ENCODE measurements at regions not wholly inside any gene's neighbourhood (a gene's known extent, or its start where the extent isn't known, plus 50 kb on each side); places are given as distances from the start of the nearest gene placed in this dataset.

DNA sequence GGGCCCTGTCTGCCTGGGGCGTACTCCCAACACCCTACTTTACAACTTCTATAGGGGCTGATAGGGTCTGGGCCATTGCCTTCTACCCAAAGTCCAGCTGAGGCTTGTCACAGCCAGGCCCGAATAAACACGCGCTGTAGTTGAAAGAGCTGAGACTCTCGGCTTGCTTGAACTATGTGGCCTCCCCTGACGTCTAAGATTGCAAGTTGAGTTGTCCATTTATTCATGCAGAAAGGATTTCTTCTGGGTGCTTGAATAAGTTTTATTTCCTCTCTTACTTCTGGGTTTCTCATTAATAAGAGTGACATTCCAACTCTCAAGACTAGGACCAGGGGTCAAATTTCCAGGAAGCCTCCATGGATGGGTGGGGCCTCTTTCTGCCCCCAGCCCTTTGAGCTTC lies 74.4 kb upstream of the VRK1 start:
- Histone ChIP-seq H2AFZ (ENCODE audit: control insufficient read depth, low read length) (no peak overlapping the region), H4K20me1 (ENCODE audit: control insufficient read depth, extremely low read depth, insufficient read depth, low read length) (no peaks in the 10 kb centered on the region), H3K4me1 (ENCODE audit: control insufficient read depth, extremely low read depth, insufficient read depth, low read length) (no peaks in the 10 kb centered on the region), H3K9me3 (ENCODE audit: control insufficient read depth, low read depth, low read length) (no peaks in the 10 kb centered on the region), H3K4me3 (ENCODE audit: control insufficient read depth in 2 of 3, extremely low read depth in 1 of 3, insufficient read depth in 2 of 3, low read depth in 1 of 3, low read length in 3 of 3) (no peak overlapping the region), H3K27me3 (ENCODE audit: control insufficient read depth, extremely low read depth, insufficient read depth, low read length) (peaks cover 2% of the 10 kb centered on the region), H3K4me2 (ENCODE audit: control insufficient read depth, extremely low read depth, insufficient read depth, low read depth, low read length) (no peak overlapping the region), H3K27ac (ENCODE audit: control insufficient read depth, insufficient read depth, low read length) (no peak overlapping the region), H3K9ac (ENCODE audit: control insufficient read depth, extremely low read depth, insufficient read depth, low read length) (no peak overlapping the region), H3K36me3 (ENCODE audit: control insufficient read depth in 2 of 2, extremely low read depth in 1 of 2, insufficient read depth in 2 of 2, low read length in 2 of 2) (no peaks in the 10 kb centered on the region), H3K79me2 (ENCODE audit: control insufficient read depth, insufficient read depth, low read length) (no peaks in the 10 kb centered on the region), H3K9me1 (ENCODE audit: control insufficient read depth, extremely low read depth, insufficient read depth, low read length) (no peaks in the 10 kb centered on the region)
- DNase-seq (ENCODE audit: low read depth, low spot score) (no peak), FAIRE-seq (no peak)
- dilution Hi-C loops (cut with MboI; ENCODE audit: extremely low pct_ligation_motif_present, low sequenced_read_pairs): no loop called here
- TF ChIP-seq, protein P1, sequence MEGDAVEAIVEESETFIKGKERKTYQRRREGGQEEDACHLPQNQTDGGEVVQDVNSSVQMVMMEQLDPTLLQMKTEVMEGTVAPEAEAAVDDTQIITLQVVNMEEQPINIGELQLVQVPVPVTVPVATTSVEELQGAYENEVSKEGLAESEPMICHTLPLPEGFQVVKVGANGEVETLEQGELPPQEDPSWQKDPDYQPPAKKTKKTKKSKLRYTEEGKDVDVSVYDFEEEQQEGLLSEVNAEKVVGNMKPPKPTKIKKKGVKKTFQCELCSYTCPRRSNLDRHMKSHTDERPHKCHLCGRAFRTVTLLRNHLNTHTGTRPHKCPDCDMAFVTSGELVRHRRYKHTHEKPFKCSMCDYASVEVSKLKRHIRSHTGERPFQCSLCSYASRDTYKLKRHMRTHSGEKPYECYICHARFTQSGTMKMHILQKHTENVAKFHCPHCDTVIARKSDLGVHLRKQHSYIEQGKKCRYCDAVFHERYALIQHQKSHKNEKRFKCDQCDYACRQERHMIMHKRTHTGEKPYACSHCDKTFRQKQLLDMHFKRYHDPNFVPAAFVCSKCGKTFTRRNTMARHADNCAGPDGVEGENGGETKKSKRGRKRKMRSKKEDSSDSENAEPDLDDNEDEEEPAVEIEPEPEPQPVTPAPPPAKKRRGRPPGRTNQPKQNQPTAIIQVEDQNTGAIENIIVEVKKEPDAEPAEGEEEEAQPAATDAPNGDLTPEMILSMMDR (optimal IDR thresholded peaks at IDR 0.05 in 1 of 3, IDR thresholded peaks at IDR 0.05 in 1 of 3, conservative IDR thresholded peaks at IDR 0.05 in 1 of 3; ENCODE audit: extremely low read depth in 1 of 3, insufficient read depth in 2 of 3, low read length in 3 of 3): no peak
- no peak for TF ChIP-seq EZH2 (IDR thresholded peaks at IDR 0.05; ENCODE audit: low read length)

DNA sequence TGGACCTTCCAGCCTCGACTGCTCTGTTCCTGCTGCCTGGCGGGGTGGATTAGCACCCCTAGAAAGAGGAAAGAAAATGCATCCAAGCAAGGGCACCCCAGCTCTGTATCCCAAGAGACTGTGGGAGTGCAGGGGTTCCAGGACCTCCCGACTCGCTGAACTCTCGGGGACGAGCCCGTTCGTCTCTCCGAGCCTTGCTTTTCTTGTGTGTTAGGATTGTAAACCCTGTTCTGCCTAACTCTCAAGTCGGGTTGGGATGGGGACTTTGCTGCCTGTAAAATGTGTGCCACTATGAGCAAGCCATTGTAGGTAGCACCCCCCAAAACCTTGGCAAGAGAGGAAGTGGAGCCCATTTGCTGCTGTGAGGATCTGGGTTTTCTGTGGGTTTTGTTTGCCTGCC lies 73.2 kb upstream of the VRK1 start:
- H3K9ac ChIP-seq (ENCODE audit: control insufficient read depth, extremely low read depth, insufficient read depth, low read length): no peak overlapping the region
- no peaks in the 10 kb centered on the region for H3K4me1 ChIP-seq (ENCODE audit: control insufficient read depth, extremely low read depth, insufficient read depth, low read length)
- H3K79me2 ChIP-seq (ENCODE audit: control insufficient read depth, insufficient read depth, low read length): no peaks in the 10 kb centered on the region
- no peaks in the 10 kb centered on the region for H3K36me3 ChIP-seq (ENCODE audit: control insufficient read depth in 2 of 2, extremely low read depth in 1 of 2, insufficient read depth in 2 of 2, low read length in 2 of 2)
- H3K4me2 ChIP-seq (ENCODE audit: control insufficient read depth, extremely low read depth, insufficient read depth, low read depth, low read length): no peak overlapping the region
- no peak overlapping the region for H2AFZ ChIP-seq (ENCODE audit: control insufficient read depth, low read length)
- H4K20me1 ChIP-seq (ENCODE audit: control insufficient read depth, extremely low read depth, insufficient read depth, low read length): no peaks in the 10 kb centered on the region
- dilution Hi-C loops (cut with MboI; ENCODE audit: extremely low pct_ligation_motif_present, low sequenced_read_pairs): no loop called here
- TF ChIP-seq, protein P1 (optimal IDR thresholded peaks at IDR 0.05 in 1 of 3, IDR thresholded peaks at IDR 0.05 in 1 of 3, conservative IDR thresholded peaks at IDR 0.05 in 1 of 3; ENCODE audit: extremely low read depth in 1 of 3, insufficient read depth in 2 of 3, low read length in 3 of 3): no peak
- TF ChIP-seq EZH2 (IDR thresholded peaks at IDR 0.05; ENCODE audit: low read length): no peak
- no peaks in the 10 kb centered on the region for H3K9me3 ChIP-seq (ENCODE audit: control insufficient read depth, low read depth, low read length)
- no peak for DNase-seq (ENCODE audit: low read depth, low spot score)
- H3K9me1 ChIP-seq (ENCODE audit: control insufficient read depth, extremely low read depth, insufficient read depth, low read length): no peaks in the 10 kb centered on the region
- H3K27me3 ChIP-seq (ENCODE audit: control insufficient read depth, extremely low read depth, insufficient read depth, low read length): peaks cover 9% of the 10 kb centered on the region
- H3K27ac ChIP-seq (ENCODE audit: control insufficient read depth, insufficient read depth, low read length): no peak overlapping the region
- no peak for FAIRE-seq
- no peak overlapping the region for H3K4me3 ChIP-seq (ENCODE audit: control insufficient read depth in 2 of 3, extremely low read depth in 1 of 3, insufficient read depth in 2 of 3, low read depth in 1 of 3, low read length in 3 of 3)

All from keratinocyte (primary cell).